Activated T-cell treated with anti-CD3 and anti-CD28 coated beads, Interleukin-2, amount 50 U/mL, for 72 hours (primary cell): ENCODE measurements at regions not wholly inside any gene's neighbourhood (a gene's known extent, or its start where the extent isn't known, plus 50 kb on each side); places are given as distances from the start of the nearest gene placed in this dataset.

Experiments
- ATAC-seq, 2 donors: fragments of 150-1000 bp; cut with Tn5 transposase; replicated peaks in 1 of 2; 2 replicates each; pipeline ENCODE4 v1.10.0; 2021; ENCODE audit warnings: moderate library complexity in 2 of 2, mild to moderate bottlenecking in 1 of 2
- DNase-seq, 2 donors: peaks; one replicate each; pipeline ENCODE4 v3.0.0; 2021 to 2022; ENCODE audit warnings: mixed read lengths in 1 of 2
- H3K27ac Mint-ChIP-seq: one replicate; pipeline ENCODE4 v1.8.0; 2022; ENCODE audit warnings: mild to moderate bottlenecking, moderate library complexity, mixed read lengths
- H3K27me3 Mint-ChIP-seq: one replicate; pipeline ENCODE4 v1.8.0; 2022; ENCODE audit warnings: low read depth, mixed read lengths
- H3K36me3 Mint-ChIP-seq, 2 donors: one replicate each; pipeline ENCODE4 v1.8.0; 2022; ENCODE audit warnings: mixed read lengths in 2 of 2, mild to moderate bottlenecking in 1 of 2; ENCODE audit not compliant: insufficient read depth in 2 of 2
- H3K4me1 Mint-ChIP-seq: one replicate; pipeline ENCODE4 v1.8.0; 2022; ENCODE audit warnings: low read depth, mixed read lengths
- H3K4me3 Mint-ChIP-seq, 2 donors: one replicate each; pipeline ENCODE4 v1.8.0; 2022; ENCODE audit warnings: mild to moderate bottlenecking in 2 of 2, mixed read lengths in 2 of 2, moderate library complexity in 2 of 2
- H3K9me3 Mint-ChIP-seq, 2 donors: one replicate each; pipeline ENCODE4 v1.8.0; 2022; ENCODE audit warnings: mixed read lengths in 2 of 2

- no peak overlapping the region for H3K27ac Mint-ChIP-seq
- no peaks in the 10 kb centered on the region for H3K27me3 Mint-ChIP-seq
- no peak for ATAC-seq
- DNase-seq: no peak
- H3K4me1 Mint-ChIP-seq: peaks cover 4% of the 10 kb centered on the region
- no peak overlapping the region for H3K4me3 Mint-ChIP-seq
- peaks cover 0 to 2% of the 10 kb centered on the region in 2 donors for H3K9me3 Mint-ChIP-seq
- H3K36me3 Mint-ChIP-seq: no peaks in the 10 kb centered on the region
Observed at GRCh38 chr10:129120441-129120840, 346.6 kb upstream of the MGMT start.

- Mint-ChIP-seq H3K4me3 (no peak overlapping the region), H3K9me3 (no peaks in the 10 kb centered on the region), H3K27ac (no peak overlapping the region), H3K4me1 (peaks cover 4% of the 10 kb centered on the region), H3K36me3 (no peaks in the 10 kb centered on the region), H3K27me3 (no peaks in the 10 kb centered on the region)
- ATAC-seq (no peak), DNase-seq (no peak)
Observed at GRCh38 chr10:129122846-129123245, 344.2 kb upstream of the MGMT start.

- H3K4me3 Mint-ChIP-seq: no peak overlapping the region
- ATAC-seq (no peak), DNase-seq (no peak)
- H3K4me1 Mint-ChIP-seq: peaks cover 4% of the 10 kb centered on the region
- H3K9me3 Mint-ChIP-seq: no peaks in the 10 kb centered on the region
- peak overlapping the region; percentile 44 for H3K27ac Mint-ChIP-seq
- no peaks in the 10 kb centered on the region for H3K27me3 Mint-ChIP-seq
- no peaks in the 10 kb centered on the region for H3K36me3 Mint-ChIP-seq
Observed at GRCh38 chr10:129123428-129123827, 343.6 kb upstream of the MGMT start.

DNA sequence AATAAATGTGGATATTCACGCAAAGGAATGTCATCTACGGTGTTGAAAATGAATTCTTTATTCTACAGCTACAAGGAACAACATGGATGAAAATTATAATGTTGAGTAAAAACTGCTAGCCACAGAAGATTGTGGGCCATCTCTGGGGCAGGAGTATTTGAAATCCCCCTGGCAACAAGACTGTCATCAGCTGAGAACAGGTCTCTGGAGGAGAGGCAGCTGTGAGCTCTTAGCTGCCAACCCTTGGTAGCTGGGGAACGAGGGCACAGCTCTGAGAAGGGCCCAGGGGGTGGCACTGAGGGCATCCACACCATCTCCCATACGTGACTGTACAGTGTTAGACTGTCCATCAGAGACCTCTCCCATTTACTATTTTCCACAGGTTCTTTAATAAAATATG lies 340.1 kb upstream of the MGMT start:
- Mint-ChIP-seq H3K4me1 (no peaks in the 10 kb centered on the region), H3K27ac (no peak overlapping the region), H3K9me3 (no peaks in the 10 kb centered on the region), H3K4me3 (no peak overlapping the region), H3K36me3 (no peaks in the 10 kb centered on the region), H3K27me3 (peaks cover 13% of the 10 kb centered on the region)
- no peak for ATAC-seq
- no peak for DNase-seq

DNA sequence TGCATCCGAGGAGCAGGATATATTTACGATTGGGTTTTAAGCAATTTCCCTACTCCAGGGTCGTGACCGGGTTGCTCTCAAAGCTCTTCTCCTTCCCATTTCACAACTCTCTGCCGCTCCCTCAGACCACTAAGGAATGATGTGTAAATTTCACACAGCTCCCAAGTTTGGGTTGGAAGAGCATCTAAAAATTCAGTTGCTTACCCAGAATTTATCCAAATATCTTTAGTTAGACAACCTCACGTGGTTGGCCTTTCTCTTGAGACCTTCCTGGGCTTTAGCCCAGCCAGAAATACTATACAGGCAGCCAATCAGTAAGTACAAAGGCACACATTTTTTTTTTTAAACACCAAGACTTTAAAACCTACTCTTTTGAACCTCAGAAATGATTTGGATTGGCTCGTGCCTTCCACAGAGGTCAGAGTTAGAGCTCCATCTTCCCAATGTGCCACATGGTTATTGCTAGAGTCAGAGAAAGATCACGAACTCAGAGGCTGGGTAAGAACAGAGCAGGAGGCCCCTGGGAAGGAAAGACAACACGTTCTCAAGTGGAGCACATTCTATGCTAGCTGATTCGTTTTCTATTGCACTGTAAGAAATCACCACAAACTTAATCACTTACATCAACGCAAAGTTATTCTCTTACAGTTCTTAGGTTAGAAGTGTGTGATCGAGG lies 335.4 kb upstream of the MGMT start:
- Mint-ChIP-seq H3K4me1 (no peaks in the 10 kb centered on the region), H3K27ac (no peak overlapping the region), H3K36me3 (no peaks in the 10 kb centered on the region), H3K9me3 (no peaks in the 10 kb centered on the region), H3K4me3 (no peak overlapping the region), H3K27me3 (peaks cover 13% of the 10 kb centered on the region)
- ATAC-seq (no peak), DNase-seq (no peak)

GRCh38 chr10:129133856-129134255 lies 333.2 kb upstream of the MGMT start:
- Mint-ChIP-seq H3K4me1 (no peaks in the 10 kb centered on the region), H3K27ac (no peak overlapping the region), H3K36me3 (no peaks in the 10 kb centered on the region), H3K4me3 (no peak overlapping the region), H3K27me3 (peaks cover 13% of the 10 kb centered on the region), H3K9me3 (no peaks in the 10 kb centered on the region)
- DNase-seq (no peak), ATAC-seq (no peak)

DNA sequence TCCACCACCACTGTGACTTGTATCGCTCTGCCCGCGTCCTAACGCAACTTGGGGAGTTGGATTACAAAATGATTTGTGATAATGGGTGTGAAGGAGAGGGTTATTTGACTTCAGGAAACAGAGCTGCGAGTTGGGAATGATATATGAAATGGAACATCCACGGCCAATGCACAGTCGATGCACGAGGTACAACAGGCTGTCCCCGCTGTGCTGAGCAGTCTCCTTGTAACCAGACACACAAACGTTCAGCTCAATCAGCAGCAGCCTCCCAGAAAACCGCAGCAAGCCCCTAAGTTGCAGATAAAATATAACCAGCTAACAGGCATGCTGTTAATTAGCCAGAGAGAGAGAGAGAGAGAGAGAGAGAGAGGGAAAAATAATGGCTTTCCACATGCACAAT lies 332.7 kb upstream of the MGMT start:
- no peaks in the 10 kb centered on the region for H3K36me3 Mint-ChIP-seq
- ATAC-seq: no peak
- H3K27ac Mint-ChIP-seq: no peak overlapping the region
- H3K9me3 Mint-ChIP-seq: no peaks in the 10 kb centered on the region
- H3K27me3 Mint-ChIP-seq: peaks cover 13% of the 10 kb centered on the region
- no peak overlapping the region for H3K4me3 Mint-ChIP-seq
- no peaks in the 10 kb centered on the region for H3K4me1 Mint-ChIP-seq
- DNase-seq: no peak

DNA sequence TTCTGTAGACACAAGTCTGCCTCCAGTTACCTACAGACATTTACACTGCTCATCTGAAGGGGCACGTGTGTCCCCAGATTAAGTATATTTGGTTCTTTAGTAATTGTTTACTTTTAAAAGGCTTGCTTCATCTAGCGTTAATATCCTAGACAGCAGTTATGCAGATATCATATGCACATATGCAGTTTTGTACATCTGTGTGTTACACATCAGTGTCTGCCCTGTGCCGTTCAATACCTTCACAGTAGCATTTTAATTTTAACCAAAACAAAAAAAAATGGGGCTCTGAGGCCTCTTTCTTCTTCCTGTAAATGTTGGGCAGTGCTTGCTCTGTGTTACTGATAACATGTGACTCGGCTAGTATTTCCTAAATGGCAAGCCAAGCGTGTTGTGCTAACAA lies 331.4 kb upstream of the MGMT start:
- no peak overlapping the region for H3K4me3 Mint-ChIP-seq

GRCh38 chr10:129136074-129136473 lies 331.0 kb upstream of the MGMT start:
- H3K27ac Mint-ChIP-seq: no peak overlapping the region
- ATAC-seq: no peak

More for the DNA sequence above, 331.4 kb upstream of the MGMT start:
- H3K9me3 Mint-ChIP-seq: no peaks in the 10 kb centered on the region
- DNase-seq (no peak), ATAC-seq (no peak)
- no peaks in the 10 kb centered on the region for H3K36me3 Mint-ChIP-seq
- H3K27ac Mint-ChIP-seq: no peak overlapping the region
- peaks cover 4% of the 10 kb centered on the region for H3K27me3 Mint-ChIP-seq
- no peaks in the 10 kb centered on the region for H3K4me1 Mint-ChIP-seq

GRCh38 chr10:129136951-129137350 lies 330.1 kb upstream of the MGMT start:
- ATAC-seq: no peak
- Mint-ChIP-seq H3K27me3 (no peaks in the 10 kb centered on the region), H3K4me3 (no peak overlapping the region), H3K4me1 (no peaks in the 10 kb centered on the region), H3K9me3 (no peaks in the 10 kb centered on the region), H3K27ac (no peak overlapping the region), H3K36me3 (no peaks in the 10 kb centered on the region)
- no peak for DNase-seq

More at GRCh38 chr10:129136074-129136473, 331.0 kb upstream of the MGMT start:
- no peak for DNase-seq
- Mint-ChIP-seq H3K36me3 (no peaks in the 10 kb centered on the region), H3K9me3 (no peaks in the 10 kb centered on the region), H3K27me3 (no peaks in the 10 kb centered on the region), H3K4me1 (no peaks in the 10 kb centered on the region), H3K4me3 (no peak overlapping the region)

GRCh38 chr10:129140921-129141885 lies 325.8 kb upstream of the MGMT start:
- no peak overlapping the region for H3K4me3 Mint-ChIP-seq
- DNase-seq (no peak), ATAC-seq (no peak)
- no peak overlapping the region for H3K27ac Mint-ChIP-seq
- H3K27me3 Mint-ChIP-seq: no peaks in the 10 kb centered on the region
- H3K9me3 Mint-ChIP-seq: no peaks in the 10 kb centered on the region
- no peaks in the 10 kb centered on the region for H3K36me3 Mint-ChIP-seq
- H3K4me1 Mint-ChIP-seq: no peaks in the 10 kb centered on the region

DNA sequence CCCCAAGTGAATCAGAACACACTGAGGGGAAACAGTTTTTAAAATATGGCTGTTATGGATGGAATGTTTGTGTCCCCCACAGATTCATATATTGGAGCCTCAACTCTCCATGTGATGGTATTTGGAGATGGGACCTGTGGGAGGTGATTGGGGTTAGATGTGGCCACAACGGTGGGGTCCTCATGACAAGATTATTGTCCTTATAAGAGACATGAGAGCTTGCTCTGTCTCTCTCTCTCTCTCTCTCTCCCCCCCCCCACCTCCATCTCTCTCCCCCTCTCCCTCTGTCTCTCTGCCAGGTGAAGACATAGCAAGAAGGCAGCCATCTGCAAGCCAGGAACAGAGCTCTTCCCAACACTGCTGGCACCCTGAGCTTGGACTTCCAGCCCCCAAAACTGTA lies 315.8 kb upstream of the MGMT start:
- no peaks in the 10 kb centered on the region for H3K36me3 Mint-ChIP-seq
- H3K27ac Mint-ChIP-seq: no peak overlapping the region
- no peaks in the 10 kb centered on the region for H3K4me1 Mint-ChIP-seq
- H3K4me3 Mint-ChIP-seq: no peak overlapping the region
- H3K9me3 Mint-ChIP-seq: peaks cover 0 to 4% of the 10 kb centered on the region in 2 donors
- DNase-seq: no peak
- peaks cover 6% of the 10 kb centered on the region for H3K27me3 Mint-ChIP-seq
- no peak for ATAC-seq

DNA sequence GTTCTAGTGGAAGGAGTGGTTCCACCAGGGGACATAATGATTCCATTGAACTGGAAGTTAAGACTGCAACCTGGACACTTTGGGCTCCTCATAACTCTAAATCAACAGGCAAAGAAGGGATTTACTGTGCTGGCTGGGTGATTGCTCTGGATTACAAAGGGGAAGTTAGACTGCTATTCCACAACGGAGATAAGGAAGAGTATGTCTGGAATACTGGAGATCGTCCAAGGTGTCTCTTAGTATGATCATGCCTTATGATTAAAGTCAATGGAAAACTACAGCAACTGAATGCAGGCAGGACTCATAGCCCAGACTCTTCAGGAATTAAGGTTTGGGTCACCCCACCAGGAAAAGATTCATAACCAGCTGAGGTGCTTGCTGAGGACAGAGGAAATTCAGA lies 310.6 kb upstream of the MGMT start:
- Mint-ChIP-seq H3K27ac (no peak overlapping the region), H3K36me3 (no peaks in the 10 kb centered on the region), H3K4me3 (no peak overlapping the region), H3K27me3 (no peaks in the 10 kb centered on the region), H3K9me3 (peaks cover 0 to 9% of the 10 kb centered on the region in 2 donors), H3K4me1 (no peaks in the 10 kb centered on the region)
- ATAC-seq: no peak
- no peak for DNase-seq
